ENCODE measurements at regions not wholly inside any gene's neighbourhood (a gene's known extent, or its start where the extent isn't known, plus 50 kb on each side); places are given as distances from the start of the nearest gene placed in this dataset.

DNA sequence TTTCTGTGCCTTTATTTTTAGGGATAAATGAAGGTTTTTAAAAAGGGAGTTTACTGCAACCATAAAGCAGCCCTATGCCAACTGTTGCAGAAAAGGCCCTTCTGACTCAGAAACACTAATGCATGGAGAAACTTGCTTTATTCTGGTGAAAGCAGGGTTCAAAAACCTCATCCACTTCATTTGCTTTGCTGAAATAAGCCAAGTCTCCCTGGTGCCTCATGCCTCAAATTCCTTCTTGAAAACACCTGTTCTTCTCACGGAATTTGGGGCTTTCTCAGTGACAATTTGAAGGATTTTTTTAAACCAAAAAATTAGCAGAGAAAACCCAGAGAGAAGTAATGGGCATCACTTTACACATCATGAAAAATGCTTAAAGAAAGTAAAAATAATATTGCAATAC, 349.0 kb downstream of the PCDH7 start:
- ATAC-seq (ENCODE audit: poor library complexity) (no peak), DNase-seq (no peak)
- intact Hi-C loops (cut with DNase I) = no loop called here

GRCh38 chr4:31071508-31072486, 351.6 kb downstream of the PCDH7 start:
- intact Hi-C loops (cut with DNase I) = no loop called here
- no peak for DNase-seq
- no peak for ATAC-seq (ENCODE audit: poor library complexity)

DNA sequence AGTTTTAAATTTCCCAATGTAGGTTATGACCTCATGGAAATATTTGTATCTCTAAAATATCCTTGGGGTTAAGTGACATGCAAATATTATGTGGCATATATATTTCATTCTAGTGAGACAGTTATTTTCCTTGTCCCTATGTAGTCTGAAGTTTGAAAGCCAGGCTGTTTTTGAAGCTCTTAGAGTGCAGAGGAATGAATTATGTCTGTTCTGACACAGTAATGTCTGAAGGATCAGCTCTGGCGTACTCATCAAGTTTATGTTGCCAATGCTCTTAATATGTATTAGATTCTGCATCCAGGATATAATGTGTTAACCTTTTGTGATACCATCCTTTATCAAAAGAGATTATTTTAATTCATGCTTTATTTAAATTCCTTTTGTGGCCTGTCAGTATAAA, 355.8 kb downstream of the PCDH7 start:
- no peak for DNase-seq
- no peak for ATAC-seq (ENCODE audit: poor library complexity)
- intact Hi-C loops (cut with DNase I) = no loop called here

- intact Hi-C loops (cut with DNase I) = no loop called here
- ATAC-seq (ENCODE audit: poor library complexity) = no peak
- DNase-seq = no peak
Measured at GRCh38 chr4:31078661-31079060, 358.5 kb downstream of the PCDH7 start.

DNA sequence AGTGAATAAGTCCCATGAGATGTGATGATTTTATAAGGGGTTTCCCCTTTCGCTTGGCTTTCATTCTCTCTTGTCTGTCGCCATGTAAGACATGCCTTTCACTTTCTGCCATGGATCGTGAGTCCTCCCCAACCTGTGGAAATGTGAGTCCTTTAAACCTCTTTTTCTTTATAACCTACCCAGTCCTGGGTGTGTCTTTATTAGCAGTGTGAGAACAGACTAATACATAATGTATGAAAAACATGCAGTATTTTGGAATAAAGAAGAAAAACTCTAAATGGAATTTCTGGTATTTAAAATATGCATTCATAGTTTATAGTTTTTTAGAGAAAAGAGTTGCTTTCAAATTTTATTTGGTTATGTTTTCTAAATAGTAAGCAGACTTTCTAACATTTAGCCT, 360.7 kb downstream of the PCDH7 start:
- intact Hi-C loops (cut with DNase I) = no loop called here
- DNase-seq (no peak), ATAC-seq (ENCODE audit: poor library complexity) (no peak)

DNA sequence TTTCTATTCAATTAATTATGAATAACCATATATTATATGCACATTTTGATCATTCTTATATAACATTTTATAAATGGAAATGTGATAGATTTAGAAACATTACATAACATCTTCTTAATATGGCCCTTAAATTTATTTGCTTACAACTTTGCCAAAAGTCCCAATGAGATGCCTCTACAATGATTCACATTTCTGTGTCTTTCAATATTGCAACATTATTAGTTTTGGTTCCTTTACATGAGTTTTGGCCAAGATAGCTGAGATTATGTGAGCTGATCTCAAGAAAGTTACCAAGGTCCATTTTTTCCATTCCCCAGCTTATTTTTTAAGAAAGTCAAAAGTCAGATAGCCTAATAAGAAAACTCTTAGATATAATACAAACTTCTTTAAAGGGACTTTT, 361.2 kb downstream of the PCDH7 start:
- DNase-seq (no peak), ATAC-seq (ENCODE audit: poor library complexity) (no peak)
- intact Hi-C loops (cut with DNase I) = no loop called here

DNA sequence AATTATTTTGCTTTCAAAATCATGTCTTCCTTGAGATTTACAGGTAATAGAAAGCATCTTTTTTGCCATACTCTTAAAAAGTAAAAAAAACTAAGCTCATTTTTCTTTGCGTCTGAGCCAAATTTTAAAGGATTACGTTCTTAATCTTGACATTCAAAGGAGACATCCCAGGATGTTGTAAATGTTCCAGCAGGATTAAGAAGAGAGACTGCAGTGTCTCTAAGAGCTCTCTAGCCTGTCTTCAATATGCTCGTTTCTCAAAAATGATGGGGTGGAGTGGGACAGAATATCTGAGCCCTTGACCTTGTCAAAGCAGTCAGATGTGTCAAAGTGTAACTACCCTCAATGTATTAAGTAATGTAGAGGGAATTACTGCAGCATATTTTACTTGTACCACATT, 363.3 kb downstream of the PCDH7 start:
- ATAC-seq (ENCODE audit: poor library complexity) (no peak), DNase-seq (no peak)
- intact Hi-C loops (cut with DNase I) = no loop called here

DNA sequence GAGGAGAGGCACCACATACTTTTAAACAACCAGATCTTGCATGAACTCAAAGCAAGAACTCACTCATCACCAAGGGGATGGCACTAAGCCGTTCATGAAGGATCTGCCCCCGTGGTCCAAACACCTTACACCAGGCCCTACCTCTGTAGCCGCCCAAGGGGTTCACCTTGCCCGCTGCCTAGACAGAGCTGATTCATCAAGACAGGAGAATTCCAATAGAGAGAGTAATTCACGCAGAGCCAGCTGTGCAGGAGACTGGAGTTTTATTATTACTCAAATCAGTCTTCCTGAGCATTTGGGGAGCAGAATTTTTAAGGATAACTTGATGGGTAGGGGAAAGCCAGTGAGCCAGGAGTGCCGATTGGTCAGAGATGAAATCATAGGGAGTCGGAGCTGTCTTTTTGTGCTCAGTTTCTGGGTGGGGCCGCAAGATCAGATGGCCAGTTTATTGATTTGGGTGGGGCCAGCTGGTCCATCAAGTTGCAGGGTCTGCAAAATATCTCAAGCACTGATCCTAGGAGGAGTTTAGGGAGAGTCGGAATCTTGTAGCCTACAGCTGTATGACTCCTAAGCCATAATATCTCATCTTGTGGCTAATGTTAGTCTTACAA, 364.7 kb downstream of the PCDH7 start:
- DNase-seq = no peak
- ATAC-seq (ENCODE audit: poor library complexity) = no peak
- intact Hi-C loops (cut with DNase I) = no loop called here

GRCh38 chr4:31085689-31086088, 365.5 kb downstream of the PCDH7 start:
- DNase-seq (no peak), ATAC-seq (ENCODE audit: poor library complexity) (no peak)
- intact Hi-C loops (cut with DNase I) = no loop called here

DNA sequence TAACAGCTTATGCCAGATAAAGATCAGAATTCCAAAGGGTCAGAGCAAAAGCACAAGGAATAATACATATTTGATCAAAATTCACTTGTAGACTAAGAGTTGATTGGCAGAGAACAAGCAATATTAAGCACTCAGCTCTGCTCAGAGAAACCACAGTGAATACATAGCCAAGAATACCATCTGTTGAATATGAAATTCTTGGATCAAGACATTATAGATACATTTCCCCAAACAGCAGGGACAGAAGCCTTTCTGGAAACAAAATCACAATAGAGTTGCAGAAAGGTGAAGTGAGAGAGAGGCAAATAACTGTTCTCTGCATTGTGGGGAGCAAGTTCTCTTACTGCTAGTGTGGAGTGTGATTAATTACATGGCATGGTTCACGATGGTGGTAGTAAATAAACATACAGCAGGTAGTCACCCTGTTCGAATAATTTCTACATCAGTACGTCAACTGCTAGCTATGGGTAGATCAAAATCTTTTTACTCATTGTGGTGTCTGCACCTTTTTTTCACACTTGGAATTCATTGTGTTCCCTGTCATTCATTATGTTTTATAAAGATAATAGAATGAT, 366.7 kb downstream of the PCDH7 start:
- ATAC-seq (ENCODE audit: poor library complexity) = no peak
- no peak for DNase-seq
- intact Hi-C loops (cut with DNase I) = no loop called here

- no peak for DNase-seq
- ATAC-seq (ENCODE audit: poor library complexity) = peak; percentile 85
- intact Hi-C loops (cut with DNase I) = no loop called here
Measured at GRCh38 chr4:31088600-31089230, 368.5 kb downstream of the PCDH7 start.

- DNase-seq = no peak
- intact Hi-C loops (cut with DNase I) = no loop called here
- ATAC-seq (ENCODE audit: poor library complexity) = peak; percentile 93
Measured at GRCh38 chr4:31089815-31090214, 369.6 kb downstream of the PCDH7 start.

DNA sequence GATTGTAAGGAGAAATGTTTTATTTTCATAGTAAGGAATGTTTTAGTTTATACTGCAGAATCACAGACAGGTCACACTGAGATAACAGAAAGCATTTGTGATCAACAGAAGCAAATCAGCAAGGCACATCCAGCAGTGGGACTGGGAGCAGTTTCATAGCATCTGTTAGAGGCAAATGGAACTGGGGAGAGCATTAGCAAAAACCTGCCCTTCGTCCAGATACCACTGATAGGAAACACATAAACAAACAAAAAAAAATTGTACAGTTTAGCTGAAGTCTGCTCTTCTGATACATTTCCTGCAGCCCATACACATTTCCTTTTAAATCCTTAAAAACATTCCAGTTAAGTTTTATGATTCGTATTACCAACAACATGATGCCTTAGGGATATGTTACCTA, 374.3 kb downstream of the PCDH7 start:
- intact Hi-C loops (cut with DNase I) = no loop called here
- ATAC-seq (ENCODE audit: poor library complexity) = no peak
- DNase-seq = no peak

- ATAC-seq (ENCODE audit: poor library complexity) (no peak), DNase-seq (no peak)
- intact Hi-C loops (cut with DNase I) = no loop called here
Measured at GRCh38 chr4:31097999-31098398, 377.8 kb downstream of the PCDH7 start.

DNA sequence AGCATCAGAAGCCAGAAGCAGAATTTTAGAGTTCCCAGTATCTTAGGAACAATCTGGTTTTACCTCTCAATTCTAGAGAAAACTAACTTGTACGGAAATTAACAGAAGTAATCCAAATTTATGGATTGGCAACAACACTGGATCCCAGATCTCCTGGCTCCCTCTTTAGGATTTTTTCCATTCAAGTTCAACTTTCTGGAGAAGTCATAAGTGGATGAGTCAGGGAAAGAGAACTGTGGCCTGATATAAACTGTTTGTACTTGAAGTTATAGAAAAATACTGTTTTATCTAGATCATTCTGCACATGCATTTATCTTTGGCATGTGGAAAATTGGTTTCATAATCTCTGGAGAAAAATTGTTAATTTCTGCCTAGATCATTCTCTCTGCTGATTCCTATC, 380.4 kb downstream of the PCDH7 start:
- intact Hi-C loops (cut with DNase I) = no loop called here
- DNase-seq (no peak), ATAC-seq (ENCODE audit: poor library complexity) (no peak)

DNA sequence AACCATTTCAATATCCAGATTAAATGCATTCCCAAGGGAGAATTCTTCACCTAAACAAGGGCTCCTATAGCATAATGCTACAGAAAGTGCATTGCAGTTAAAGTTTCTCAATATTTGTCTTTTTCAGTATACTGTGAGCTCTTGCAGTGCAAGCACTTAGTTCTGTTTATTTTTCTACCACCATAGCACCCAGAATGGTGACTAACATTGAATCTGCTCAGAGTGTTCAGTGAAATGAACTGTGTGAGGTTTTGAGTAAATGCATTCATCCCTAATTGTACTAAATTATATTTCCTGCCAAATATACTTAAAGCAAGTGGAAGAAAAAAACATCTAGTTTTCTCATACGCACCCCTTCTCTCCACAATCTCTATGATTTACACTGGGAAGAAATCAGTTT, 383.9 kb downstream of the PCDH7 start:
- DNase-seq = no peak
- no peak for ATAC-seq (ENCODE audit: poor library complexity)
- intact Hi-C loops (cut with DNase I) = no loop called here

- intact Hi-C loops (cut with DNase I) = no loop called here
- DNase-seq = no peak
- ATAC-seq (ENCODE audit: poor library complexity) = no peak
Measured at GRCh38 chr4:31104577-31104976, 384.4 kb downstream of the PCDH7 start.

- no peak for DNase-seq
- intact Hi-C loops (cut with DNase I) = no loop called here
- ATAC-seq (ENCODE audit: poor library complexity) = no peak
Measured at GRCh38 chr4:31106419-31106818, 386.2 kb downstream of the PCDH7 start.

- intact Hi-C loops (cut with DNase I) = no loop called here
- ATAC-seq (ENCODE audit: poor library complexity) (no peak), DNase-seq (no peak)
Measured at GRCh38 chr4:31107362-31107761, 387.2 kb downstream of the PCDH7 start.

- intact Hi-C loops (cut with DNase I) = no loop called here
- DNase-seq = no peak
- no peak for ATAC-seq (ENCODE audit: poor library complexity)
Measured at GRCh38 chr4:31108762-31109161, 388.6 kb downstream of the PCDH7 start.
